Neural progenitor cell (in vitro differentiated cells): ENCODE measurements at regions not wholly inside any gene's neighbourhood (a gene's known extent, or its start where the extent isn't known, plus 50 kb on each side); places are given as distances from the start of the nearest gene placed in this dataset.
A peak's percentile ranks its signal among the peaks of the same experiment; 100 is the strongest.

Experiments
- DNase-seq: peaks from one replicate; pipeline ENCODE4 v3.0.0-alpha.2; 2016; ENCODE audit warnings: low spot score
- H2AFZ ChIP-seq: fragments of 200-600 bp; sonication (generic); replicated peaks from 2 replicates; pipeline ENCODE4 v1.6.1; 2016; ENCODE audit warnings: antibody characterized with exemption
- H3F3A ChIP-seq: fragments of 200-600 bp; sonication (generic); 2 replicates; pipeline ENCODE4 v1.6.1; 2016; ENCODE audit warnings: antibody characterized with exemption, low read depth
- H3K27ac ChIP-seq: fragments of 200-600 bp; sonication (generic); 2 replicates; pipeline ENCODE4 v1.5.1; 2016; ENCODE audit warnings: mild to moderate bottlenecking
- H3K27me3 ChIP-seq: fragments of 200-600 bp; sonication (generic); 2 replicates; pipeline ENCODE4 v1.6.1; 2016; ENCODE audit warnings: mild to moderate bottlenecking, moderate library complexity
- H3K36me3 ChIP-seq: fragments of 200-600 bp; sonication (generic); 2 replicates; pipeline ENCODE4 v1.5.1; 2016
- H3K4me1 ChIP-seq: fragments of 200-600 bp; sonication (generic); 2 replicates; pipeline ENCODE4 v1.6.1; 2016; ENCODE audit warnings: mixed run types
- H3K4me2 ChIP-seq: fragments of 200-600 bp; sonication (generic); 2 replicates; pipeline ENCODE4 v1.6.1; 2016
- H3K4me3 ChIP-seq: fragments of 200-600 bp; sonication (generic); 2 replicates; pipeline ENCODE4 v1.5.1; 2016
- H3K79me2 ChIP-seq: fragments of 200-600 bp; sonication (generic); 2 replicates; pipeline ENCODE4 v1.6.1; 2016; ENCODE audit warnings: low read depth
- H3K9ac ChIP-seq: fragments of 200-600 bp; sonication (generic); 2 replicates; pipeline ENCODE4 v1.6.1; 2016
- H3K9me3 ChIP-seq: fragments of 200-600 bp; sonication (generic); 2 replicates; pipeline ENCODE4 v1.5.1; 2016; ENCODE audit warnings: low read depth
- H4K20me1 ChIP-seq: fragments of 200-600 bp; sonication (generic); 2 replicates; pipeline ENCODE4 v1.6.1; 2016; ENCODE audit warnings: low read depth
- H3K27ac Mint-ChIP-seq: 3 replicates; pipeline ENCODE4 v1.8.0; 2021; ENCODE audit warnings: mixed read lengths
- H3K27me3 Mint-ChIP-seq: 2 replicates; pipeline ENCODE4 v1.8.0; 2022; ENCODE audit warnings: low read depth, mild to moderate bottlenecking, inconsistent platforms, moderate library complexity, mixed read lengths; ENCODE audit not compliant: insufficient read depth
- H3K36me3 Mint-ChIP-seq: 3 replicates; pipeline ENCODE4 v1.8.0; 2021; ENCODE audit warnings: mixed read lengths
- H3K4me1 Mint-ChIP-seq: 3 replicates; pipeline ENCODE4 v1.8.0; 2021; ENCODE audit warnings: mixed read lengths
- H3K4me3 Mint-ChIP-seq: 3 replicates; pipeline ENCODE4 v1.8.0; 2021; ENCODE audit warnings: mild to moderate bottlenecking, moderate library complexity, mixed read lengths
- H3K9me3 Mint-ChIP-seq: 3 replicates; pipeline ENCODE4 v1.8.0; 2020; ENCODE audit warnings: mixed read lengths
- EZH2 ChIP-seq: fragments of 200-600 bp; sonication (generic); IDR thresholded peaks from 2 replicates; pipeline ENCODE4 v1.6.1; 2017; ENCODE audit warnings: antibody characterized with exemption, mild to moderate bottlenecking, moderate library complexity
- EZH2phosphoT487 ChIP-seq: fragments of 200-600 bp; sonication (generic); IDR thresholded peaks from 2 replicates; pipeline ENCODE4 v1.6.1; 2017; ENCODE audit warnings: antibody characterized with exemption
- TF ChIP-seq, protein P1 (sequence below): fragments of 200-600 bp; sonication (generic); IDR thresholded peaks from 2 replicates; pipeline ENCODE4 v1.5.1; 2017; ENCODE audit warnings: antibody characterized with exemption, mild to moderate bottlenecking

DNA sequence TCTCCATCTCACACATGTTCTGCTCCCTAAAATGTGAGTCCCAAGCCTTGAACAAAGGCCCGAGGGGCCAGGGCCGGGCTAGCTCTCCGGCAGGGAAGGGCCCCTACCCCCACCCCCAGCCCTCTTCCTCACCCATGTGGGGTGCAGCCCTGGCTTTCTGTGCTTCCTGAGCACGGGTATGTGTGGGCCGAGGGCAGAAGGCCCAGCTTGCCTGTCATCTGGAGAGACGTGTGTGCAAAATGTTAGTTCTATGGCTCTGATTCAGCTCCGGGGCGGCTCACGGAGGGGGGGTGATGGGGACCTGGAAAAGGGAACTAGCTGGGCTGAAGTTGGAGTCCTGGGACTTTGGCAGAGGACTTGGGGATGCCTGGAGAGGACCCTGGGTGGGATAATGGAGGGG lies 90.3 kb upstream of the ARAP3 start:
- Histone ChIP-seq H3K4me3 (no peak overlapping the region), H4K20me1 (no peaks in the 10 kb centered on the region), H3K27me3 (no peaks in the 10 kb centered on the region), H3F3A (peaks cover 3% of the 10 kb centered on the region), H3K4me1 (peaks cover 18% of the 10 kb centered on the region), H3K9ac (no peak overlapping the region), H2AFZ (no peak overlapping the region), H3K4me2 (no peak overlapping the region), H3K79me2 (no peaks in the 10 kb centered on the region), H3K27ac (no peak overlapping the region), H3K9me3 (no peaks in the 10 kb centered on the region), H3K36me3 (no peaks in the 10 kb centered on the region)
- Mint-ChIP-seq H3K27ac (no peak overlapping the region), H3K4me1 (peaks cover 28% of the 10 kb centered on the region), H3K36me3 (no peaks in the 10 kb centered on the region), H3K4me3 (no peak overlapping the region), H3K9me3 (peaks cover 4% of the 10 kb centered on the region), H3K27me3 (peaks cover 15% of the 10 kb centered on the region)
- TF ChIP-seq, protein P1, sequence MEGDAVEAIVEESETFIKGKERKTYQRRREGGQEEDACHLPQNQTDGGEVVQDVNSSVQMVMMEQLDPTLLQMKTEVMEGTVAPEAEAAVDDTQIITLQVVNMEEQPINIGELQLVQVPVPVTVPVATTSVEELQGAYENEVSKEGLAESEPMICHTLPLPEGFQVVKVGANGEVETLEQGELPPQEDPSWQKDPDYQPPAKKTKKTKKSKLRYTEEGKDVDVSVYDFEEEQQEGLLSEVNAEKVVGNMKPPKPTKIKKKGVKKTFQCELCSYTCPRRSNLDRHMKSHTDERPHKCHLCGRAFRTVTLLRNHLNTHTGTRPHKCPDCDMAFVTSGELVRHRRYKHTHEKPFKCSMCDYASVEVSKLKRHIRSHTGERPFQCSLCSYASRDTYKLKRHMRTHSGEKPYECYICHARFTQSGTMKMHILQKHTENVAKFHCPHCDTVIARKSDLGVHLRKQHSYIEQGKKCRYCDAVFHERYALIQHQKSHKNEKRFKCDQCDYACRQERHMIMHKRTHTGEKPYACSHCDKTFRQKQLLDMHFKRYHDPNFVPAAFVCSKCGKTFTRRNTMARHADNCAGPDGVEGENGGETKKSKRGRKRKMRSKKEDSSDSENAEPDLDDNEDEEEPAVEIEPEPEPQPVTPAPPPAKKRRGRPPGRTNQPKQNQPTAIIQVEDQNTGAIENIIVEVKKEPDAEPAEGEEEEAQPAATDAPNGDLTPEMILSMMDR = no peak
- no peak for TF ChIP-seq EZH2phosphoT487
- no peak for TF ChIP-seq EZH2
- DNase-seq = no peak

DNA sequence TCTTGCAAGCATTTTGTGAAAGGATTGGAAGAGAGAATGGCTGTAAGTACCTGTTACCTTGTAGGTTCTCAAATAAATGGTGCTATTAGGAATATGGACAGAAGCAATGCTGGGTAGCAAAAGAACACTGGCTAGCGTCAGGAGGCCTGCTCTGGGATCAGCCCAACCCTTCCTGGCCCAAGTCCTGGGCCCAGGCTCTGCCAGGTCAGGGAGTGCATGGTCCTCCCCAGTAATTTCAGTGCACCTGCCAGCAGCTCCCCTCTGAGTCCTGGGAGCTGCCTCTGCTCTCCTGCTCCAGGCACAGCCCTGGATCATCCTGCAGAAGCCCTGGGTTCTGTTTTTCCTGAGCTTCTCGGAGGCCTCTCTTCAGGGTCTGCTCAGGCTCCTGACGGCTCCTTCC lies 89.5 kb upstream of the ARAP3 start:
- Mint-ChIP-seq H3K27ac (peak overlapping the region; percentile 77), H3K9me3 (peaks cover 4% of the 10 kb centered on the region), H3K27me3 (peaks cover 12% of the 10 kb centered on the region), H3K4me3 (no peak overlapping the region), H3K36me3 (no peaks in the 10 kb centered on the region), H3K4me1 (peaks cover 28% of the 10 kb centered on the region)
- DNase-seq = no peak
- Histone ChIP-seq H3K27me3 (no peaks in the 10 kb centered on the region), H3K4me1 (peaks cover 18% of the 10 kb centered on the region), H4K20me1 (no peaks in the 10 kb centered on the region), H3K9me3 (no peaks in the 10 kb centered on the region), H3K4me2 (no peak overlapping the region), H3K4me3 (no peak overlapping the region), H2AFZ (no peak overlapping the region), H3K27ac (no peak overlapping the region), H3K9ac (no peak overlapping the region), H3K36me3 (no peaks in the 10 kb centered on the region), H3F3A (peaks cover 3% of the 10 kb centered on the region), H3K79me2 (no peaks in the 10 kb centered on the region)
- TF ChIP-seq, protein P1 = no peak

DNA sequence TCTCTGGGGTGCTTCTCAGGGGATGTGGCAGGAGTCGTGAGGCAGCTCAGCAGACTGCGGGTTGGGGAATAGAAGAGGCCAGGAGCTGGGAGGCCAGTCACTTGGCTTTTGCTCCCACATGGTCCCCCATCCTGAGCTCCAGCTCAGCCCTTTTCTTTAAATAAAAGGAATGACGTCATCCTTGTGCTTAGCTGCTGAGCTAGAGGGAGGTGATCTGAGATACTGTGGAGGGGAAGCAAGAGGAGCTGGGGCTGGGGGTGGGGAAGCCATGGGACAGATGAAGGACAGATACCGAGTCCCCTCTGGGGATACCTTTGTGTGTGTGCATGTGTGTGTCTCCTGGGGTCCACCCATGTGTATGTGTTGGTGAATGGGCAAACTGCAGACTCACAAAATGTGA lies 89.0 kb upstream of the ARAP3 start:
- no peak overlapping the region for H2AFZ ChIP-seq
- peaks cover 18% of the 10 kb centered on the region for H3K4me1 ChIP-seq
- TF ChIP-seq EZH2phosphoT487 (no peak), EZH2 (no peak)
- TF ChIP-seq, protein P1 = no peak
- no peaks in the 10 kb centered on the region for H4K20me1 ChIP-seq
- H3K9me3 Mint-ChIP-seq = peaks cover 4% of the 10 kb centered on the region
- H3K79me2 ChIP-seq = no peaks in the 10 kb centered on the region
- no peaks in the 10 kb centered on the region for H3K36me3 Mint-ChIP-seq
- no peaks in the 10 kb centered on the region for H3K27me3 ChIP-seq
- no peaks in the 10 kb centered on the region for H3K36me3 ChIP-seq
- peaks cover 3% of the 10 kb centered on the region for H3F3A ChIP-seq
- no peak overlapping the region for H3K27ac ChIP-seq
- H3K9ac ChIP-seq = no peak overlapping the region
- H3K27ac Mint-ChIP-seq = peak overlapping the region; percentile 77
- H3K27me3 Mint-ChIP-seq = peaks cover 9% of the 10 kb centered on the region
- H3K4me2 ChIP-seq = peak overlapping the region; percentile 8
- H3K4me3 Mint-ChIP-seq = no peak overlapping the region
- H3K4me1 Mint-ChIP-seq = peaks cover 28% of the 10 kb centered on the region
- H3K4me3 ChIP-seq = no peak overlapping the region
- DNase-seq = peak; percentile 62
- H3K9me3 ChIP-seq = no peaks in the 10 kb centered on the region

- Mint-ChIP-seq H3K36me3 (no peaks in the 10 kb centered on the region), H3K27me3 (peaks cover 9% of the 10 kb centered on the region), H3K9me3 (peaks cover 4% of the 10 kb centered on the region), H3K4me3 (no peak overlapping the region), H3K27ac (no peak overlapping the region), H3K4me1 (peaks cover 28% of the 10 kb centered on the region)
- Histone ChIP-seq H2AFZ (no peak overlapping the region), H3F3A (peaks cover 3% of the 10 kb centered on the region), H3K79me2 (no peaks in the 10 kb centered on the region), H3K27ac (no peak overlapping the region), H3K4me3 (no peak overlapping the region), H4K20me1 (no peaks in the 10 kb centered on the region), H3K36me3 (no peaks in the 10 kb centered on the region), H3K27me3 (no peaks in the 10 kb centered on the region), H3K4me2 (no peak overlapping the region), H3K9ac (no peak overlapping the region), H3K9me3 (no peaks in the 10 kb centered on the region), H3K4me1 (peaks cover 18% of the 10 kb centered on the region)
- TF ChIP-seq EZH2 = no peak
- no peak for TF ChIP-seq EZH2phosphoT487
- TF ChIP-seq, protein P1 = no peak
- DNase-seq = no peak
Measured at GRCh38 chr5:141769671-141770070, 87.6 kb upstream of the ARAP3 start.
